ENCODE measurements at regions not wholly inside any gene's neighbourhood (a gene's known extent, or its start where the extent isn't known, plus 50 kb on each side); places are given as distances from the start of the nearest gene placed in this dataset.

DNA sequence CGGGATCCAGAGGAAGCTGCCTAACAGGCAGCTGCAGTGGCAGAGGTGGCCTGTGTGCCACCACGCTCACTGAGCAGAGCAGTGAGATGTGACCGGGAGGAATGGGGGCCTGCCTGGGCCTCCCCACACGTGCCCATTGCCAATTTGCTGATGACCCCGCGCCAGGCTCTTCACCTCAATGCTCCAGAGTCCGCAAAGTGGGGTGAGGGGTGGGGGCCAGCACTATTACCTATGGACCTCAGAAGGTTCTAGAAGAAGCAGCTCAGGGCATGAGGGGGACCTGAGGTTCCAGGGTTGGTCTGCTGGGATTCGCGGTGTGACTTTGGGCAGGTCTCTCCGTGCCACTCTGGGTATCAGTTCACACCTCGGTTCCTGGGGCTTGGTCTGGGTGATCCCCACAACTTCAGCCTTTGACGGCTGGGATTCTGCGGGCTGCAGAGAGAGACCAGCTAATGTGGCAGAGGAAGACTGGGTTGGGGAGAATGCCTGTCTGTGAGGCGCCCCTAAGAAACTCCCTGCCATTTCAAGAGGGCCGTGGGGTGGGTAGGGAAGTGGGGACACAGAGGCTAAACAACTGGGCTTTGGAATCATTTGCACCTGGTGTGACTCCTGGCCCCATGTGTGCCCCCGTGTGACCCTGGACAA, 231.0 kb upstream of the MVB12B start:
- no peak for DNase-seq

DNA sequence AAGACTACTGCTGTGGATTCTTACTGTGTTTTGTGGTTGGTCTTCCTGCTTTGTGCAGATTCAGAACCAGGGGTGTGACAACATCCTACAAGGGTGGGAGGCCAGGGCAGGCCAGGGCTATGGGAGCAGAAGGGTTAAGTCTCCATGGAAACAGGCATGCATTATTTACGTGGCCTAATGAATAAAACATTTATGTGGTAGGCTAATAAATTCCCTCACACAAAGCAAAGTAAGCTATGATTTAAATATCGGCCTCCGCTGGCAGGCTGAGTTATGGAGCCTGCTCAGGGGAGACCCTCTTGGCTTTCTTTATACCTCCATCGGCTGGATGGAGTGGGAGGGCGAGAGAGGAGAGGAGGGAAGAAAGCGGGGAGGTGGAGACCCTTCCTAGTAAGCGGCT, 230.3 kb upstream of the MVB12B start:
- DNase-seq: no peak

DNA sequence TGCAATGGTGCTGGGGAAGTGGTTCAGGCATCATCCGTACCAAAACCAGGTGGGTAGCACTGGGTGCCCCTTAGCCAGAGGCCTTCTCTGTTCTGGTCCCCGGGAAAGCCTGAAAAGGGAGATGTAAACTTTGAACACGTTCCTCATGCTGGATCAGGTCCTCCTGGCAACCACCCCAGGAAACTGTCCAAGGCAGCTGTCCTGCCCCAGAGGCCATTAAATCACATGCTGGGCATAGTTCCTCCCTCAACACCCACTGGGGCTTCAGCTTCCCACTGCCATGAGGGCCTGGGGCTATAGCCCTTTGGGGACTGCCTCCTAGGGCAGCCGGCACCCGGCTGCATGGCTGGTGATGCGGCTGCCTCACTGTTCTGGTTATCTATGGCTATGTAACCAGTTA, 228.9 kb upstream of the MVB12B start:
- no peak for DNase-seq

DNA sequence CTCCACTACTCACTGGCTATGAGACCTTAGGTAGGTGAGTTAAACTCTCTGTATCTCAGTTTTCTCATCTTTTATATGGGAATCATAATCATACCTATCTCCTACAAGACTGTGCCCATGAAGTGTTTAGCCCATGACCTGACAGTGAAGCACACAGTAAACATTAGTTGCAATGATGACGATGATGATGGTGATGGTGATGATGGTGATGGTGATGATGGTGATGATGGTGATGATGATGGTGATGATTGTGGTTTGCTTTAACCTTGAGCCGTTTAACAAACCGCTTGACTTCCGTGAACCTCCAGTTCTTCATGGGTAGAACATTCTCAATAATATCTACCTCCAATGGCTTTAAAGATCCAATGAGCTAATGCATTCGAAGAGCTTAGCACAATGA, 220.2 kb upstream of the MVB12B start:
- no peak for DNase-seq

GRCh38 chr9:126107693-126108092, 218.9 kb upstream of the MVB12B start:
- DNase-seq: no peak

- DNase-seq: no peak
These were observed 218.4 kb upstream of the MVB12B start for GRCh38 chr9:126108240-126108639.

DNA sequence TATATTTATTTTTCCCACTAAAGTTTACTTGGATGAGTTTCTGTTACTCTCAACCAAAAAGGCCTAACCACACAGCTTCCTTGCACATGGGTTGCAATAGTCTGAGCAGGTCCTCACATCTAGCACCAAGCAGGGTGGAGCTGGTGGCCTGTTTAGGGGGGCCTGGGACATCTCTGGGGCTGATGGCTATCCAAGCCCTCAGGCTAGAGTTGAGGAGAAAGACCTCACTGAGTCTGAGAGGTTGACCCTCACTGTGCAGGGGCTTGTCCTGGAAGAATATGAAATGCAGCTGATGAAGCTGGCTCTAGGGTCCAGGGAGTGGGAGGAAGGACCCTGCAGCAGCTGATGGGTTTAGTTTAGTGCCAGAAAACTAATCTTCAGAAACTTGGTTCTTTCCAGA, 217.1 kb upstream of the MVB12B start:
- no peak for DNase-seq

GRCh38 chr9:126111556-126111955, 215.1 kb upstream of the MVB12B start:
- DNase-seq: no peak

DNA sequence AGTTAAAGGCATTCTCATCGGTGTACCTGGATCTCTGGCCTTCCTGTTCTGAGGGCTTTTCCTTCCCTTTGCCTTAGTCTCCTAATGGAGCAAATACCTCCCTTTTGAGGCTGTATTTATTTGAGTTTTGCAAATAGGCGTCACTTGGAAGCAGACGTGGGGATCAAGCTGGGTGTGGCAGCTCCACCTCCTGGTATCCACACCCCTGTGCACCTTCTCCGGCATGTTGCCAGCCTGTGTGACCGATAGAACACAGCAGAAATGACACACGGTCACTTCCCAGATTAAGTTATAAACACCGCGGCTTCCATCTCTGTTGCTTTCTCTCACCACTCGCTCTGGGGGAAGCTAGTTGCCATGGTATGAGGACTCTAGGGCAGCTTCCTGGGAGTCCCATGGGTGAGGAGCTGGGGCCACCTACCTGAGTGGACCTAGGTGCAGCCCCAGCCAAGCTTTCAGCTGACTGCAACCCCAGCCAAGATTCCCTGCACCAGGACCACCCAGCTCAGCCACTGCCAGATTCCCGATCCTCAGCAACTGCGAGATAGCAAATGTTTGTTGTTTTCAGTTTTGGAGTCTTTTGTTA, 214.4 kb upstream of the MVB12B start:
- DNase-seq: no peak

- no peak for DNase-seq
These were observed 213.5 kb upstream of the MVB12B start for GRCh38 chr9:126113176-126113575.

GRCh38 chr9:126113756-126114408, 212.7 kb upstream of the MVB12B start:
- no peak for DNase-seq

DNA sequence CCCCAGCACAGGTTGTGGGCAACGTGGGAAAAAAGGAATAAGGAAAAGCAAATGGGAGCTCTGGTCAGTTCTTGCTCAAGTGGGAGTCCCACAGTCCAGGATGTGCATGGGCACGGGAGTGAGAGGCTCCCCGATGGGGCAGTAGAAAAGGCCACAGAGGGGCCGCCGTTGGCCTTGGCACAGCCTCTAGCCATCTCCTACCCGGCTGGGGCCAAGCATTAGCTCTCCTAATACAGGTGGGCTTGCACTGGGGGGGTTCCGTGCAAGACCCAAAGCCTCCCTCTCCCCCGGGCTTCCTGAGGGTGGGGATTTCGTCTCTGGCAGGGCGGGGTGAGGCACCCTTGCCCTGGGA, 212.2 kb upstream of the MVB12B start:
- no peak for DNase-seq

GRCh38 chr9:126114850-126115460, 211.7 kb upstream of the MVB12B start:
- DNase-seq: no peak

- no peak for DNase-seq
These were observed 210.1 kb upstream of the MVB12B start for GRCh38 chr9:126116351-126117157.

DNA sequence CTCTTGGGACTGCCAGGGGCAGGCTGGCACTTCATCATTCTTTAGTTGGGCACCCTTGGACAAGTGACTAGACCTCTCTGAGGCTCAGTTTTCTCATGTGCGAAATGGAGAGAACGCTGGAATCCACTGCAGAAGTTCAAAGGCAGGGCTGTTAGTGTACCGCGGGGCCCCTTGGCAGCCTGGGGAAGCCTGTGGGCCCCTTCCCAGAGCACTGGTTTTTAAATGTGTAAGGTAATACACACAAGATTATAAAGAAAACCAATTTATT, 209.5 kb upstream of the MVB12B start:
- no peak for DNase-seq

- no peak for DNase-seq
These were observed 209.0 kb upstream of the MVB12B start for GRCh38 chr9:126117631-126118030.

DNA sequence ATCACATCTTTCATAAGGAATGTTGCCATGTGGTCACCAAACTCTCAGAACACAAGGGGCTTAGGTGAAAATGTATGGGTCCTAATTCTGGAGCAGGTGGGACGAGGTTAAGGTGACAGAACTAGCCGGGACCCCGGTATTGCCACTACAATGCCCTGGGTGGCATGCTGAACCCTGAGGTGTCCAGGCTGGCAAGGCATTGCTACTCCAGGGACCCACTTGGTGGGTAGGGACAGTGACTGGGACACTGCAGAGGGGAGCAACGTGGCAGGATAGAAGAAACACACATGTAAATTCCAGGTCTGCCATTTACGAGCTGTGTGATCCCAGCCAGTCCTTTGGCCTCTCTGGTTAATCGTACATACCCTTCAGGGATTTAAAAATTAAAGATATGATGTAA, 206.9 kb upstream of the MVB12B start:
- no peak for DNase-seq

GRCh38 chr9:126122901-126123616, 203.6 kb upstream of the MVB12B start:
- DNase-seq: no peak

DNA sequence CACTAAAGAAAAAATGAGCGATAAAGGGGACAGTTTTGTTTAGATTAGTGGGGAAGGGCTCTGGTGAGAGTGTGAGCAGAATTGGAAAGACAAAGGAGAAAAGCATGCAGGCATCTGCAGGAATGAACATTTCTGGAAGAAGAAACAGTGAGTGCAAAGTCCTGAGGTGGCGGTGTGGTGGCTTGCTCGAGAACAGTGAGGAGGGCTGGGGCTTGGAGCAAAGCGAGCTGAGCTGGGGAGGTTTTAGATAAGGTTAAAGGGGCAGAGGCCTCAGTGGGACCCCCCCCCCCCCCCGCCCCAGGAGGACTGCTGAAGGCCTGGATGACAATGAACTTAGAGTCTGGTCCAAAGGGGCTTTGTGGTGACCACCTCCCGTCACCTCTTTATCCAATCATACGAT, 202.7 kb upstream of the MVB12B start:
- DNase-seq: no peak

DNA sequence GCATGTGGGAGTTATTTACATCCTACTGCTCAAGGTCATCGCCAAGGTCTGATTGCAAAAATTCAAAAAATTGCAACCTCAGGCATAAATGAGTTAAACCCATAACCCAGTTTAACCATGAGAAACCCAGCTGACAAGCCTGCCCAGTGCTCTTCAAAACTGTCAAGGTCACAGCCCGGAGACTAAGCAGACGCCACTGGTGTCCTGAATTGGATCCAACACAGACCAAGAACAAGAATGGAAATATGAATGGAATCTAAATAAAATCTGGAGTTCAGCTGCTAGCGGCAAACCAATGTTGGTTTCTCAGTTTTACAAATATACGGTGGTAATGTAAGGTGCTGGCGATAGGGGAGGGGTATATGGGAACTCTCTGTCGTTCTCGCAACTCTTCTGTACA, 201.5 kb upstream of the MVB12B start:
- DNase-seq: no peak

GRCh38 chr9:126125577-126125976, 201.1 kb upstream of the MVB12B start:
- no peak for DNase-seq

GRCh38 chr9:126125992-126126409, 200.6 kb upstream of the MVB12B start:
- no peak for DNase-seq

DNA sequence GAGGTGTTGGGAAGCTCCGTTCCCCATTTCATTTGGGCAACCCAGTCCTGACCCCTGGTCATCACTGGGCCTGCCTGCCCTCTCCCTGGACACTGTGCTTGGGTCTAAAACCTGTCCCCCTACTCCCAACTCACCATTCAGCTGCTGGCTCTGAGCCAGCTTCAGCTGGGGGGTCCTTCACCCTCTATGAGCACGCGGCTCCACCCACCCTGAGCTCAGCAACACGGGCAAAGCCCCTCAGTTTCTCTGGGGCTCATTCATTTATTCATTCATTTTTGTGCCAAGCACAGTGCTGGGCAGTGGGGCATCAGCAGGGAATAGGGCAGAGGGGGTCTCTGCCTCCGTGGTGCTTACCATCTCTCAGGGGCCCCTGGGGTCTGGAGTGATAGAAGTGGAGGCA, 199.8 kb upstream of the MVB12B start:
- no peak for DNase-seq

All from DMS79 (cell line).